ENCODE measurements at regions not wholly inside any gene's neighbourhood (a gene's known extent, or its start where the extent isn't known, plus 50 kb on each side); places are given as distances from the start of the nearest gene placed in this dataset.

DNA sequence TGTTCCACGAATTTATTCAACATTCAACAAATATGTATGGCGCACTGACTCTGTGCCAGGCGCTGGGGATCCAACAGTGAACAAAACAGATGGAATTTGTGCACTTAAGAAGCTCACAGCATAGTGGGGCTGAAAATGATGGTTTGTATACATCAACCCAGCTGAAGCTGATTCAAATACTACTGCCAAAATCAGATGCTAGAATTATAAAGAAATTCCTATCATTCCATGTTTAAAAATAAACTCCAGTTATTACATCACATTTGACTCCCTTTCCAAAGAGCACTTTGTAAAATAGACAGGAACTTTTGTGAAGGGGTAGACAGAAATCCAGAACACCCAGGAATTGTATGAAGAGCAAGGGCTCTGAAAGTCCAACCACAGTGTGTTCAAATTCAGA lies 54.1 kb downstream of the ZNF608 start:
- TF ChIP-seq, protein P1, sequence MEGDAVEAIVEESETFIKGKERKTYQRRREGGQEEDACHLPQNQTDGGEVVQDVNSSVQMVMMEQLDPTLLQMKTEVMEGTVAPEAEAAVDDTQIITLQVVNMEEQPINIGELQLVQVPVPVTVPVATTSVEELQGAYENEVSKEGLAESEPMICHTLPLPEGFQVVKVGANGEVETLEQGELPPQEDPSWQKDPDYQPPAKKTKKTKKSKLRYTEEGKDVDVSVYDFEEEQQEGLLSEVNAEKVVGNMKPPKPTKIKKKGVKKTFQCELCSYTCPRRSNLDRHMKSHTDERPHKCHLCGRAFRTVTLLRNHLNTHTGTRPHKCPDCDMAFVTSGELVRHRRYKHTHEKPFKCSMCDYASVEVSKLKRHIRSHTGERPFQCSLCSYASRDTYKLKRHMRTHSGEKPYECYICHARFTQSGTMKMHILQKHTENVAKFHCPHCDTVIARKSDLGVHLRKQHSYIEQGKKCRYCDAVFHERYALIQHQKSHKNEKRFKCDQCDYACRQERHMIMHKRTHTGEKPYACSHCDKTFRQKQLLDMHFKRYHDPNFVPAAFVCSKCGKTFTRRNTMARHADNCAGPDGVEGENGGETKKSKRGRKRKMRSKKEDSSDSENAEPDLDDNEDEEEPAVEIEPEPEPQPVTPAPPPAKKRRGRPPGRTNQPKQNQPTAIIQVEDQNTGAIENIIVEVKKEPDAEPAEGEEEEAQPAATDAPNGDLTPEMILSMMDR (IDR thresholded peaks at IDR 0.05 in 4 of 5, conservative IDR thresholded peaks at IDR 0.05 in 1 of 5) = no peak
- no peak for TF ChIP-seq POLR2A (IDR thresholded peaks at IDR 0.05)

All from gastrocnemius medialis (tissue), 4 donors.